Tibial nerve (tissue), 4 donors: ENCODE measurements at regions not wholly inside any gene's neighbourhood (a gene's known extent, or its start where the extent isn't known, plus 50 kb on each side); places are given as distances from the start of the nearest gene placed in this dataset.
"Not testable (repeated sequence)": the region's sequence is repeated elsewhere in the genome, so short reads cannot be mapped to it uniquely, and the experiment has no call there.

Experiments used
- DNase-seq, 2 donors: peaks; one replicate each; pipeline ENCODE4 v3.0.0-alpha.2; 2019; ENCODE audit warnings: low spot score in 2 of 2
- H3K27ac ChIP-seq, 4 donors: fragments of 200-600 bp; sonication (generic) in 3 of 4; one replicate each; pipeline ENCODE4 v1.5.1; 2017 to 2019; ENCODE audit warnings: mild to moderate bottlenecking in 1 of 4
- H3K27me3 ChIP-seq, 2 donors: fragments of 200-600 bp; sonication (generic) in 1 of 2; one replicate each; pipeline versions ENCODE4 v1.5.1 to v1.6.0; 2017 to 2019
- H3K36me3 ChIP-seq, 3 donors: fragments of 200-600 bp; sonication (generic); one replicate each; pipeline ENCODE4 v1.5.1; 2018 to 2019
- H3K4me1 ChIP-seq, 4 donors: fragments of 200-600 bp; sonication (generic) in 3 of 4; one replicate each; pipeline ENCODE4 v1.5.1; 2017 to 2019
- H3K4me3 ChIP-seq, 4 donors: fragments of 200-600 bp; sonication (generic) in 3 of 4; one replicate each; pipeline ENCODE4 v1.5.1; 2017 to 2019; ENCODE audit warnings: mild to moderate bottlenecking in 1 of 4, moderate library complexity in 1 of 4
- H3K9me3 ChIP-seq, 4 donors: fragments of 200-600 bp; sonication (generic) in 3 of 4; one replicate each; pipeline ENCODE4 v1.5.1; 2017 to 2019
- CTCF ChIP-seq, 5 experiments: fragments of 200-600 bp in 3 of 5; fragments of 450-650 bp in 2 of 5; sonication (generic) in 3 of 5; IDR thresholded peaks; one replicate each; pipeline ENCODE4 v1.5.1; 2016 to 2019; ENCODE audit warnings: antibody characterized with exemption in 5 of 5, mild to moderate bottlenecking in 3 of 5, moderate library complexity in 2 of 5
- EP300 ChIP-seq, 2 donors: sonication (generic); formaldehyde crosslinking; IDR thresholded peaks; one replicate each; pipeline ENCODE4 v1.6.1; 2017; ENCODE audit warnings: antibody characterized with exemption in 2 of 2, mild to moderate bottlenecking in 1 of 2
- POLR2A ChIP-seq, 2 donors: fragments of 450-650 bp; IDR thresholded peaks; one replicate each; pipeline ENCODE4 v1.6.1; 2017; ENCODE audit warnings: antibody characterized with exemption in 2 of 2, mild to moderate bottlenecking in 2 of 2, moderate library complexity in 2 of 2
- WGBS, 2 donors: methylation state at CpG; one replicate each; pipeline ENCODE4 v1.1.5; 2018; 5-methylcytosine and 5-hydroxymethylcytosine counted together

- no peak for TF ChIP-seq CTCF (IDR thresholded peaks at IDR 0.05)
- no peak for TF ChIP-seq EP300 (IDR thresholded peaks at IDR 0.05)
- TF ChIP-seq POLR2A (IDR thresholded peaks at IDR 0.05), result no peak
- no peaks in the 10 kb centered on the region for H3K36me3 ChIP-seq
- no peaks in the 10 kb centered on the region for H3K9me3 ChIP-seq
- H3K4me3 ChIP-seq, result no peak overlapping the region
- DNase-seq, result no peak
- H3K27me3 ChIP-seq, result no peaks in the 10 kb centered on the region
- H3K27ac ChIP-seq, result no peak overlapping the region
- peaks cover 0 to 4% (median 2%) of the 10 kb centered on the region in 4 donors for H3K4me1 ChIP-seq
Measured at GRCh38 chr4:129823105-129823504, 727.2 kb downstream of the C4orf33 start.

GRCh38 chr4:129829373-129829772 is 733.4 kb downstream of the C4orf33 start:
- H3K36me3 ChIP-seq, result no peaks in the 10 kb centered on the region
- 89% methylated on average over 2 of the region's 2 CpGs for WGBS, 2 donors
- H3K27ac ChIP-seq, result no peak overlapping the region
- no peaks in the 10 kb centered on the region for H3K9me3 ChIP-seq
- TF ChIP-seq EP300 (IDR thresholded peaks at IDR 0.05) (no peak), CTCF (IDR thresholded peaks at IDR 0.05) (no peak), POLR2A (IDR thresholded peaks at IDR 0.05) (no peak)
- H3K27me3 ChIP-seq, result no peaks in the 10 kb centered on the region
- no peaks in the 10 kb centered on the region for H3K4me1 ChIP-seq
- DNase-seq, result no peak
- H3K4me3 ChIP-seq, result no peak overlapping the region

GRCh38 chr4:129839687-129840086 is 743.7 kb downstream of the C4orf33 start:
- WGBS, 2 donors, result 18 to 25% methylated on average over 3 of the region's 3 CpGs
- no peak overlapping the region for H3K4me3 ChIP-seq
- no peaks in the 10 kb centered on the region for H3K4me1 ChIP-seq
- no peaks in the 10 kb centered on the region for H3K36me3 ChIP-seq
- TF ChIP-seq POLR2A (IDR thresholded peaks at IDR 0.05) (no peak), CTCF (IDR thresholded peaks at IDR 0.05) (no peak), EP300 (IDR thresholded peaks at IDR 0.05) (no peak)
- no peak overlapping the region for H3K27ac ChIP-seq
- DNase-seq, result no peak
- no peaks in the 10 kb centered on the region for H3K27me3 ChIP-seq
- H3K9me3 ChIP-seq, result no peaks in the 10 kb centered on the region

- WGBS, 2 donors, result 70 to 80% methylated on average over 4 of the region's 4 CpGs
- H3K27ac ChIP-seq, result no peak overlapping the region
- no peak overlapping the region for H3K4me3 ChIP-seq
- DNase-seq, result no peak
- no peak for TF ChIP-seq POLR2A (IDR thresholded peaks at IDR 0.05)
- TF ChIP-seq EP300 (IDR thresholded peaks at IDR 0.05), result no peak
- no peak for TF ChIP-seq CTCF (IDR thresholded peaks at IDR 0.05)
- no peaks in the 10 kb centered on the region for H3K9me3 ChIP-seq
- H3K36me3 ChIP-seq, result no peaks in the 10 kb centered on the region
- H3K27me3 ChIP-seq, result no peaks in the 10 kb centered on the region
- H3K4me1 ChIP-seq, result no peaks in the 10 kb centered on the region
Measured at GRCh38 chr4:129842096-129842495, 746.1 kb downstream of the C4orf33 start.

GRCh38 chr4:129852434-129852833 is 756.5 kb downstream of the C4orf33 start:
- DNase-seq, result no peak
- no peak overlapping the region for H3K4me3 ChIP-seq
- H3K36me3 ChIP-seq, result no peaks in the 10 kb centered on the region
- H3K4me1 ChIP-seq, result no peaks in the 10 kb centered on the region
- no peaks in the 10 kb centered on the region for H3K9me3 ChIP-seq
- no peak for TF ChIP-seq EP300 (IDR thresholded peaks at IDR 0.05)
- TF ChIP-seq POLR2A (IDR thresholded peaks at IDR 0.05), result no peak
- no peak for TF ChIP-seq CTCF (IDR thresholded peaks at IDR 0.05)
- no peaks in the 10 kb centered on the region for H3K27me3 ChIP-seq
- no peak overlapping the region for H3K27ac ChIP-seq
- 48 to 56% methylated on average over 4 of the region's 4 CpGs for WGBS, 2 donors

- not testable (repeated sequence) for H3K9me3 ChIP-seq, H3K4me1 ChIP-seq, H3K27me3 ChIP-seq, H3K27ac ChIP-seq, H3K4me3 ChIP-seq, H3K36me3 ChIP-seq, DNase-seq
- WGBS, 2 donors, result 93 to 95% methylated on average over 26 of the region's 27 CpGs
Measured at GRCh38 chr4:129853685-129854467, 757.9 kb downstream of the C4orf33 start.
